GM23248 (cell line): ENCODE measurements at regions not wholly inside any gene's neighbourhood (a gene's known extent, or its start where the extent isn't known, plus 50 kb on each side); places are given as distances from the start of the nearest gene placed in this dataset.

Source experiments
- EZH2 ChIP-seq: fragments of 200-600 bp; sonication (generic); IDR thresholded peaks from 2 replicates; pipeline ENCODE4 v1.6.1; 2018; ENCODE audit warnings: antibody characterized with exemption, mild to moderate bottlenecking; ENCODE audit not compliant: insufficient read depth, poor library complexity, severe bottlenecking
- EZH2phosphoT487 ChIP-seq: fragments of 200-600 bp; sonication (generic); IDR thresholded peaks from 2 replicates; pipeline ENCODE4 v1.6.1; 2018; ENCODE audit warnings: antibody characterized with exemption, moderate library complexity, mild to moderate bottlenecking, low read depth; ENCODE audit not compliant: insufficient read depth

GRCh38 chr14:23863836-23864235 lies 89.7 kb upstream of the DHRS4 start:
- TF ChIP-seq EZH2 (no peak), EZH2phosphoT487 (no peak)
